Stimulated activated CD4-positive, alpha-beta T cell treated with anti-CD3 and anti-CD28 coated beads, Interleukin-1b, Interleukin-23, amount 100 ng/mL, for 24 hours (primary cell): ENCODE measurements at regions not wholly inside any gene's neighbourhood (a gene's known extent, or its start where the extent isn't known, plus 50 kb on each side); places are given as distances from the start of the nearest gene placed in this dataset.

Experiments
- DNase-seq, 4 experiments: peaks; one replicate each; pipeline ENCODE4 v3.0.0-alpha.2; 2020; ENCODE audit warnings: low read depth in 4 of 4, low spot score in 1 of 4

- no peak for DNase-seq
These were observed 378.8 kb upstream of the SHH start for GRCh38 chr7:156191090-156191489.

GRCh38 chr7:156185076-156185475, 372.8 kb upstream of the SHH start:
- no peak for DNase-seq

GRCh38 chr7:156184164-156184563, 371.9 kb upstream of the SHH start:
- DNase-seq: no peak

- DNase-seq: no peak
These were observed 368.4 kb upstream of the SHH start for GRCh38 chr7:156180451-156181229.

GRCh38 chr7:156179872-156180390, 367.7 kb upstream of the SHH start:
- no peak for DNase-seq

GRCh38 chr7:156178857-156179256, 366.6 kb upstream of the SHH start:
- no peak for DNase-seq

- DNase-seq: no peak
These were observed 366.0 kb upstream of the SHH start for GRCh38 chr7:156178214-156178613.

- DNase-seq: no peak
These were observed 365.3 kb upstream of the SHH start for GRCh38 chr7:156177422-156178055.

- no peak for DNase-seq
These were observed 363.8 kb upstream of the SHH start for GRCh38 chr7:156176039-156176438.

- DNase-seq: no peak
These were observed 362.7 kb upstream of the SHH start for GRCh38 chr7:156175003-156175402.

- no peak for DNase-seq
These were observed 362.2 kb upstream of the SHH start for GRCh38 chr7:156174428-156174827.

GRCh38 chr7:156173748-156174353, 361.6 kb upstream of the SHH start:
- DNase-seq: no peak

GRCh38 chr7:156173346-156173745, 361.1 kb upstream of the SHH start:
- DNase-seq: no peak

GRCh38 chr7:156172638-156173037, 360.4 kb upstream of the SHH start:
- DNase-seq: no peak

- no peak for DNase-seq
These were observed 357.5 kb upstream of the SHH start for GRCh38 chr7:156169474-156170370.

GRCh38 chr7:156168434-156168833, 356.2 kb upstream of the SHH start:
- DNase-seq: no peak

GRCh38 chr7:156167987-156168386, 355.7 kb upstream of the SHH start:
- no peak for DNase-seq

GRCh38 chr7:156167417-156167807, 355.1 kb upstream of the SHH start:
- no peak for DNase-seq

GRCh38 chr7:156166692-156167416, 354.6 kb upstream of the SHH start:
- no peak for DNase-seq

GRCh38 chr7:156163747-156164146, 351.5 kb upstream of the SHH start:
- DNase-seq: no peak

GRCh38 chr7:156162451-156162850, 350.2 kb upstream of the SHH start:
- DNase-seq: no peak
